ENCODE measurements at regions not wholly inside any gene's neighbourhood (a gene's known extent, or its start where the extent isn't known, plus 50 kb on each side); places are given as distances from the start of the nearest gene placed in this dataset.

DNA sequence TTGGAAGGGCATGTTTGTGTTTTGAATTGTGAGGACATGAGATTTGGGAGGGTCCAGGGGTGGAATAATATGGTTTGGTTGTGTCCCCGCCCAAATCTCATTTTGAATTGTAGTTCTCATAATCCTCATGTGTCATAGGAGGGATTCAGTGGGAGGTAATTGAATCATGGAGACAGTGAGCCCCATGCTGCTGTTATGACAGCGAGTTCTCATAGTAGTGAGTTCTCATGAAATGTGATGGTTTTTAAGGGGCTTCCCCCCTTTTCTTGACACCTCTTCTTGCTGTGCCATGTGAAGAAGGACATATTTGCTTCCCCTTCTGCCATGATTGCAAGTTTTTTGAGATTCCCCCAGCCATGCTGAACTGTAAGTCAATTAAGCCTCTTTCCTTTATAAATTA lies 260.0 kb downstream of the DUSP6 start:
- Mint-ChIP-seq H3K36me3 (ENCODE audit: unreplicated experiment) (no peaks in the 10 kb centered on the region), H3K27me3 (ENCODE audit: unreplicated experiment) (no peaks in the 10 kb centered on the region), H3K4me3 (ENCODE audit: unreplicated experiment) (no peak overlapping the region), H3K27ac (ENCODE audit: unreplicated experiment) (no peak overlapping the region), H3K9me3 (ENCODE audit: unreplicated experiment) (peaks cover 5% of the 10 kb centered on the region), H3K4me1 (ENCODE audit: unreplicated experiment) (no peaks in the 10 kb centered on the region)
- TF ChIP-seq, protein P1, sequence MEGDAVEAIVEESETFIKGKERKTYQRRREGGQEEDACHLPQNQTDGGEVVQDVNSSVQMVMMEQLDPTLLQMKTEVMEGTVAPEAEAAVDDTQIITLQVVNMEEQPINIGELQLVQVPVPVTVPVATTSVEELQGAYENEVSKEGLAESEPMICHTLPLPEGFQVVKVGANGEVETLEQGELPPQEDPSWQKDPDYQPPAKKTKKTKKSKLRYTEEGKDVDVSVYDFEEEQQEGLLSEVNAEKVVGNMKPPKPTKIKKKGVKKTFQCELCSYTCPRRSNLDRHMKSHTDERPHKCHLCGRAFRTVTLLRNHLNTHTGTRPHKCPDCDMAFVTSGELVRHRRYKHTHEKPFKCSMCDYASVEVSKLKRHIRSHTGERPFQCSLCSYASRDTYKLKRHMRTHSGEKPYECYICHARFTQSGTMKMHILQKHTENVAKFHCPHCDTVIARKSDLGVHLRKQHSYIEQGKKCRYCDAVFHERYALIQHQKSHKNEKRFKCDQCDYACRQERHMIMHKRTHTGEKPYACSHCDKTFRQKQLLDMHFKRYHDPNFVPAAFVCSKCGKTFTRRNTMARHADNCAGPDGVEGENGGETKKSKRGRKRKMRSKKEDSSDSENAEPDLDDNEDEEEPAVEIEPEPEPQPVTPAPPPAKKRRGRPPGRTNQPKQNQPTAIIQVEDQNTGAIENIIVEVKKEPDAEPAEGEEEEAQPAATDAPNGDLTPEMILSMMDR (IDR thresholded peaks at IDR 0.05), result no peak
- no peak for DNase-seq (ENCODE audit: extremely low spot score, unreplicated experiment)

DNA sequence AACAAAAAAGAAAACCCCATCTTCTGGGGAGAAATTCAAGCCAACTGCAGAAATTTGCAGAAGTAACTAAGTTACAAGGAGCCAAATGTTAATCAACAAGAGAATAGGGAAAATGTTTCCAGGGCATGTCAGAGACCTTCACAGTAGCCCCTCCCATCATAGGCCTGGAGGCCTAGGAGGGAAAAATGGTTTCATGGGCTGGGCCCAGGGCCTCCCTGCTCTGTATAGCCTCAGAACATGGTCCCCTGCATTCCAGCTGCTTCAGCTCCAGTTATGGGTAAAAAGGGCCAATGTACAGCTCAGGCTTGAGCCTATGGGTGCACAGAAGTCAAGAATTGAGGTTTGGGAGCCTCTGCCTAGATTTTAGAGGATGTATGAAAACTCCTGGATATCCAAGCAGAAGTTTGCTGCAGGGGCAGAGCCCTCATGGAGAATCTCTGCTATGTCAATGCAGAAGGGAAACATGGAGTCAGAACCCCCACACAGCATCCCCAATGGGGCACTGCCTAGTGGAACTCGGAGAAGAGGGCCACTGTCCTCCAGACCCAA lies 260.9 kb downstream of the DUSP6 start:
- H3K4me3 Mint-ChIP-seq (ENCODE audit: unreplicated experiment), result no peak overlapping the region
- H3K27me3 Mint-ChIP-seq (ENCODE audit: unreplicated experiment), result no peaks in the 10 kb centered on the region
- no peaks in the 10 kb centered on the region for H3K36me3 Mint-ChIP-seq (ENCODE audit: unreplicated experiment)
- no peaks in the 10 kb centered on the region for H3K4me1 Mint-ChIP-seq (ENCODE audit: unreplicated experiment)
- TF ChIP-seq, protein P1 (IDR thresholded peaks at IDR 0.05), result no peak
- no peak overlapping the region for H3K27ac Mint-ChIP-seq (ENCODE audit: unreplicated experiment)
- DNase-seq (ENCODE audit: extremely low spot score, unreplicated experiment), result no peak
- peaks cover 5% of the 10 kb centered on the region for H3K9me3 Mint-ChIP-seq (ENCODE audit: unreplicated experiment)

DNA sequence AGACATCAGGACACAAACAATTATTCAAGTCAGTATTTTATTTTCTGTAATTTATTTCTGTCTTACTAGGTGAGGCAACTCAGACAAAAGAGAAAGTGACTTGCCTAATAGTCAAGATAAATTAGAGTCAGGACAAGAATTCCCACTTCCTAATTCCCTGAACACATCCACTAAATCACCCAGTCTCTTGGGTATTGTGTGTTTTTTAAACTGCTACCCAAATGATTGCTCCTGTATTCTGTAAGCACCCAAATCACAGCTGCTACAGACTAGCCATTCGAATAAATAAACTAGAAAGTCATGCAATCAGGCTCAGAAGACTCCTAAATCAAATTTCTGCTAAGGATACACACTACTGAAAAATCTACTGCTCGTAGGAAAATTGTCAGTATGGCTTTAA lies 263.0 kb downstream of the DUSP6 start:
- peaks cover 5% of the 10 kb centered on the region for H3K9me3 Mint-ChIP-seq (ENCODE audit: unreplicated experiment)
- no peaks in the 10 kb centered on the region for H3K36me3 Mint-ChIP-seq (ENCODE audit: unreplicated experiment)
- no peak for DNase-seq (ENCODE audit: extremely low spot score, unreplicated experiment)
- no peaks in the 10 kb centered on the region for H3K4me1 Mint-ChIP-seq (ENCODE audit: unreplicated experiment)
- TF ChIP-seq, protein P1 (IDR thresholded peaks at IDR 0.05), result no peak
- H3K27me3 Mint-ChIP-seq (ENCODE audit: unreplicated experiment), result no peaks in the 10 kb centered on the region
- no peak overlapping the region for H3K4me3 Mint-ChIP-seq (ENCODE audit: unreplicated experiment)
- no peak overlapping the region for H3K27ac Mint-ChIP-seq (ENCODE audit: unreplicated experiment)

DNA sequence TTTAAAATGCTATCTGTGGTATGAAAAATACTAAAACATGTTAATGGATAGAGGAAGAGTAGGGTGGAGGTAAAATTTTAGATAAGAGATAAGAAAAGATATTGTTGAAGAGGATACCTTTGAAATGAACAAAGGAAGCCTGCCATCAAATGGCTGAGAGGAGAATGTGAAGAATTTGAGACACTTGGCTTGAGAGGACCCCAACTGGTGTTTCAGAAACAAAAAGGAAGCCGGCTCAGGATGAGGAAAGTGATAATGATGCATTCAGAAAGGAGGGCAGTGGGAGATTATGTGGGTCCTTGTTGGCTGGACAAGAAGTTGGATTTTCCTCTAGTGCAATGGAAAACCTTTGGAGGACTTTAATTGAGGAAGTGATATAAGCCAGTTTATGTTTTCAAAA lies 264.4 kb downstream of the DUSP6 start:
- Mint-ChIP-seq H3K4me1 (ENCODE audit: unreplicated experiment) (no peaks in the 10 kb centered on the region), H3K4me3 (ENCODE audit: unreplicated experiment) (no peak overlapping the region), H3K9me3 (ENCODE audit: unreplicated experiment) (peaks cover 5% of the 10 kb centered on the region)

DNA sequence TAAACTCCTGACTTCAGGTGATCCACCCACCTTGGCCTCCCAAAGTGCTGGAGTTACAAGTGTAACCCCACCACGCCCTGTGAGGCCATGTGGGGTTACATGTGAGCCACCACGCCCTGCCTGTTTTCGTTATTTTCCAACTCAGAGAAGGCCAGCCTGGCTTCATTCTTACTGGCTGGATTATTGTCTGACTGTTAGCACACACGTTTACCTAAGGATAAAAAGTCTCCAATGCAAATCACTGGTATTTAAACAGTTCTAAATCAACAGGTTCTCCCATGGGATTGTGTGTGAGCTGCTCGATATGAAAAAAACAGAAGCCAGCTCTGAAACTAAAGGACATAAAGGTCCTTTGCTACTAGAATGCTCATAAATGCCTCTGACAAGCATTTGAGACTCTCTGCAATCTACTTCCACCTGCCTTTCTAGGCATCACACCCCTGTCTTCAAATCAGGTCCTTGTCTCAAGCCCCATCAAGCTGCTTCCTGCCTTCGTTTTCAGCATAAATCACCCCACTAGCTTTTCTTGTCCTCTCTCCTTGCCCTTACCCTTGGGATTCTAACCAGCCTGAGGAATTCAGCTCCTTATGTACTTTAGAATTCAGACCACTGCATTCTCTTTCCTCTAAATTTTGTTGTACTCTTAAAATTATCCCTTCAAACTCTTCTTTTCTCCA lies 265.0 kb downstream of the DUSP6 start:
- DNase-seq (ENCODE audit: extremely low spot score, unreplicated experiment), result no peak
- Mint-ChIP-seq H3K9me3 (ENCODE audit: unreplicated experiment) (peaks cover 4% of the 10 kb centered on the region), H3K27ac (ENCODE audit: unreplicated experiment) (no peak overlapping the region), H3K4me1 (ENCODE audit: unreplicated experiment) (no peaks in the 10 kb centered on the region), H3K27me3 (ENCODE audit: unreplicated experiment) (no peaks in the 10 kb centered on the region), H3K4me3 (ENCODE audit: unreplicated experiment) (no peak overlapping the region), H3K36me3 (ENCODE audit: unreplicated experiment) (no peaks in the 10 kb centered on the region)
- TF ChIP-seq, protein P1 (IDR thresholded peaks at IDR 0.05), result no peak

More for the DNA sequence above, 264.4 kb downstream of the DUSP6 start:
- Mint-ChIP-seq H3K27ac (ENCODE audit: unreplicated experiment) (no peak overlapping the region), H3K27me3 (ENCODE audit: unreplicated experiment) (no peaks in the 10 kb centered on the region), H3K36me3 (ENCODE audit: unreplicated experiment) (no peaks in the 10 kb centered on the region)
- TF ChIP-seq, protein P1 (IDR thresholded peaks at IDR 0.05), result no peak
- no peak for DNase-seq (ENCODE audit: extremely low spot score, unreplicated experiment)
